DMS53 treated with DMSO at 0.1 percent for 48 hours (cell line): ENCODE measurements at regions not wholly inside any gene's neighbourhood (a gene's known extent, or its start where the extent isn't known, plus 50 kb on each side); places are given as distances from the start of the nearest gene placed in this dataset.

Experiments used
- DNase-seq: peaks from one replicate; lab custom pipeline; 2025; ENCODE audit not compliant: unreplicated experiment; lab: John Stamatoyannopoulos, UW

DNA sequence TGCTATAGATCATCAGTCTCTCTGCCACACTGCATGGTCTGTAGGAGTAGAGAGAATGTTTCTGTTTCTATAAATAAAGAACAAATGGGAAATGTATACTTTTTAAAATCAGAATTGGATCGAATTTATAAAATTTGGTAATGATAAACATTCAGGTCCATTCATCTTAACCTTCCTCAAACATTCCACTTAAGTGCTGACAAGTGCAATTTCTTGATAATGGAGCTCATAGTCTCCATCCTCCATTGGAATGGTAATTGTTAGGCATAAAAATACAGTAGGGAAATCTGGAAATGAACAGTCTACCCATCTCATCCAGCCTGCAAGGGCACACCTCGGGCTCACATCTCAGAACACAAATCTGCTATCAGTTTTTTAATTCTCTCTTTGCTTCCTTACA, 122.6 kb upstream of the PACRGL start:
- no peak for DNase-seq

GRCh38 chr4:20580907-20581306, 119.4 kb upstream of the PACRGL start:
- DNase-seq = no peak

DNA sequence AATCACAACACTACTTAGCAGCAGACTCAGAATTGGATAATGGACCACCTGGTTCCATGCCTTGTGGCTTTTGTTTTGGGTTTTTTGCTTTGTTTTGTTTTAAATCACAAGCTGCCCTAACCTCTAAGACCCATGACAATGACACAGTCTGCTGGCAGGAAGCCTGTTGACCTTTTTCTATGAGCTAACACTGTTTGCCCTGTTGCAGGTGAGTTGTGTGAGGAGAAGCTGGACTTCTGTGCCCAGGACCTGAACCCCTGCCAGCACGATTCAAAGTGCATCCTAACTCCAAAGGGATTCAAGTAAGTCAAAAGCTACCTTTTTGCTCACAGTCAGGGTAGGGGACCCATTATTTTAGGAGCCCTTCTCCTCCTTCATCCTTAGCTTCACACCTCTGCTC, 110.8 kb upstream of the PACRGL start:
- no peak for DNase-seq

DNA sequence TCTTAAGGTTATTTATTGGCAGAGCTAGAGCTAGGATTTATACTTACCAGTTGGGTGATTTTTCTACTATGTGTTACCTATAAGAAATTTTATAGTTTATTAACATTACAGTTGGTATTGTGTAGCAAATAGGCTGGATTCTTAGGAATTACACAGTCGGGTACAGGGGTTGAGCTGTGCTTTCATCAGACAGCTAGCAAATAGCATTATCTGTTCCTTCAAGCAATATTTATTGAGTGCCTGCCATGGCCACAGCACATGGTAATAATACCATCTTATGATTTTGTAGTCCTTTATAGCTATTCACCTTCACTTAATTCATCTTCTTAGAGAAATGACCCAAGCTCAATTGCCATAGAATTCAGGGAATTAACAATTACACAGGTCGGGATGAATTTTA, 109.4 kb upstream of the PACRGL start:
- DNase-seq = no peak

- no peak for DNase-seq
Measured at GRCh38 chr4:20591571-20591970, 108.7 kb upstream of the PACRGL start.

- no peak for DNase-seq
Measured at GRCh38 chr4:20592013-20592412, 108.2 kb upstream of the PACRGL start.

- DNase-seq = peak; percentile 10
Measured at GRCh38 chr4:20592663-20593062, 107.6 kb upstream of the PACRGL start.

GRCh38 chr4:20598626-20599025, 101.6 kb upstream of the PACRGL start:
- DNase-seq = no peak

DNA sequence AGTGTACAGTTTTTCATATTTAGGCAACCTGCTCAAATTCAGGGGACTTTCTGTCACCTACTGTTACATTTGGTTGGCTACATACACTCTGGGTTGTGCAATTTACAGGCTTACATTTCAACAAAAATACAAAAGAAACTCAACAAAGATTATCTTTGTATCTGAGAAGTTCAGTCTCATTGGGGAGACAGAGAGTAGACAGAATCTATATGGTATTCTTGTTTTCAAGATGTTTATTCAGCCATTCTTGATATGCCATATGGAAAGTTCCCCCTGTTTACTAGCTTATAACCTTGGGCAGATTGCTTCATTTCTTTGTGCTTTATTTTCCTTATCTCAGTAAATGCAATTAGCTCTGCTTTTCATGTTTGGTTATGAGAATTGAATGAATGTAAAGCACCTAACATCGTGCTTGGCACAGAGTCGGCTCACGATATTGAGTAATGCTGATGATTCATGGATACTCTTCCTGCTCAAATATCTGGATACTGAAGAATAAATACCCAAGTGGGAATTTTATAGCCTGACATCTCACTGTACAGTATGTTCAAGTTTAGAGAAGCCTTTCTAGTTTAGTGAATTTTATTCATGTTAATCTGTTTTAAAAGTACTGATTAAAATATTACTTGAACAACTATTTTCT, 96.5 kb upstream of the PACRGL start:
- no peak for DNase-seq

DNA sequence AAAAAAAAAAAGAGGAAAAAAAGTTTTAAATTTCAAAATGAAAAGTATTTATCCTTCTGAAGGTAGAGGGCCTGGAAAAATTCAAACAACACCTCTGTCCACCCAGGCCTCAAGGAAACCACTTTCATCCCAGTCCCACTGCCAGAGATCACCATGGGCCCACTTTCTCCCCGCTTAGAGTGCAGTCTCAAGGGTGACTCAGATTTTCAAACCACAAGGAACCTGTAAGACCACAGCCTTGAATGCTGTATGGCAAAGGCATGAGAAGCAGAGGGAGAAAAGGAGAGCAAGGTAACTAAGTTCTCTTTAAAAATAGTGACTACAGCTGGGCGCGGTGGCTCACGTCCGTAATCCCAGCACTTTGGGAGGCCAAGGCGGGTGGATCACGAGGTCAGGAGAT, 87.9 kb upstream of the PACRGL start:
- no peak for DNase-seq

- no peak for DNase-seq
Measured at GRCh38 chr4:20614816-20615215, 85.4 kb upstream of the PACRGL start.

DNA sequence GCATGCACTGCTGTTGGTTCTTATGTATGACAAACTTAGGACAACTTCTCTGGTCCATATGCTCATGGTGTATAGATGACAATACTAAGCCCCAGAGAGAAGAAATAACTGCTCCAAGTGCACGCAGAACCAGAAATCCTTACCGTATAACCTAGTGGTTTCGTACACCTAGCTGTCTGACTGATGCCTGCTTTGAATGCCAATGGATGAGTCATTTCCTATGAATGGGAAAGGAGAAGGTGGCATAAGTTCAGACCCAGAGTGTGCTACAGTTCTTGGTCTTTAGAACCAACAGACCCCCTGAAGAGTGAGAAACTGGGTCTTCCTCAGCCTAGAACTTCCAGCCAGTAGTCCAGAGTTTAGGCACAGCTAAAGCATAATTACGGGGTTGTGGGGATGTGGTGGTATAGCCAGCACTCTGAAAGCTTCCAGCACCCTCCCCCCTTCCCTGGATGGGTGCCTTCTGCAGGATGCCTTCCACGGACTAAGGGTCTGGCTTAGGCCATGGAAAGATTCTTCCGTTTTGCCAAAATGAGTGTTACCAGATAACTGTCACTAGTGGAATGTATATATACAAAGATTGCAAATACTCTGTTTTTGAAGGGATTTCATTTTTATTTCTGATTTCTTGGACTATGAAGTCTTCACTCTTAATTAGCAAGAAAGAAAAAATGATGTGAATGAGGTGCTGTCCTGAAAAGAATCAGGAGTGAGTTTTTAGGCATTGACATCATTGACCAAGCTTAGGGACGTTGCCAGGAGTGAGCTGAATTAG, 84.6 kb upstream of the PACRGL start:
- DNase-seq = no peak

DNA sequence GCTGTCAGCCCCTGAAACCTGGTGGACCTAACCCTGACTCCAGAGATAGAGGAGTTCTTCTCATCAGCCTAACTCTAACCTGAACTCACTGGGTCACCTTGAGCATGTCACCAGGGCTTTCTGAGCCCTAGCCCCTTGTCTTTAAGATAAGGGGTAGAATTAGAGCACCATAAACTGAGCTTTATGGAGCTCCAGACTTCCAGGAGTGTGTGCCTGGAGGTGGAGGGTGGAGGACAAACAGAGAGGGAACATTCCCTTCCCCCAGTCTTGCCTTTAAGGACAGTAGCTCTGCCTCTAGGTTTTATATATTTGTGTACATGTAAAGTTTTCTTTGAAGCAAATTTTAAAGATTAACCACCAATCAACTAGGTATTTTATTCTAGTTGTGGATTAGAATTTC, 83.9 kb upstream of the PACRGL start:
- DNase-seq = no peak

GRCh38 chr4:20616848-20617247, 83.4 kb upstream of the PACRGL start:
- DNase-seq = no peak

DNA sequence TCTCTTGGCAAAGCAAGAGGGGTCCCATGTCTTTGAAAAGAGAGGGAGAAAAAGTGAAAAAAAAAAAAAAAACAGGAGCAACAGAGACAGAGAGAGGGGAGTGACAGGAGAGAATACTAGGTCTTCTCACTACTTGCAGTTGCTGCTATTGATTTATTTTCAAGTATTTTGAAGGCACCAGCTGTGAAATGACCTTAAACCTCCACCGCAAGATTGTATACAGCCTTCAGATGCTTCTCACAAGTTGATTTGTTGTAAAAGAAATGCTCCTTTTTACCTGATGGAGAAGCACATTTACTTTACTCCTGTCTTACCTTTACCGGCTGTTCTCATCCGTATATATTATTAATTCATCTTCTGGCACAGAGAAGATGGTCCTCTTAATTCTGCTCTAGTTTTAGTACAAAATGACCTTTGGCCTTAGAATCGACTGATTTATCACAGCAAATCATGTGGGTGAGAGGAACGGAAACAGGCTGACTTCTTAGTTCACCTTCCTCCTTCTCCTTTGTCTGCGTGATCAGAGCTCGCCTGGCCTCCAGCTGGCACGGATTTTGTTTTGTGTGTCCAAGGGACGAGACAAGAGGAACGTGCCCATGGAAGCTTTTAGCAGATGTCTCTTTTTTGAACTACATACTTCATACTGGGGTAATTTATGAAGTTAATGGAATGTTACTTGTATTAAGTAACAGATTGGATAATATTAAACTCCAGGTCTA, 82.4 kb upstream of the PACRGL start:
- no peak for DNase-seq

DNA sequence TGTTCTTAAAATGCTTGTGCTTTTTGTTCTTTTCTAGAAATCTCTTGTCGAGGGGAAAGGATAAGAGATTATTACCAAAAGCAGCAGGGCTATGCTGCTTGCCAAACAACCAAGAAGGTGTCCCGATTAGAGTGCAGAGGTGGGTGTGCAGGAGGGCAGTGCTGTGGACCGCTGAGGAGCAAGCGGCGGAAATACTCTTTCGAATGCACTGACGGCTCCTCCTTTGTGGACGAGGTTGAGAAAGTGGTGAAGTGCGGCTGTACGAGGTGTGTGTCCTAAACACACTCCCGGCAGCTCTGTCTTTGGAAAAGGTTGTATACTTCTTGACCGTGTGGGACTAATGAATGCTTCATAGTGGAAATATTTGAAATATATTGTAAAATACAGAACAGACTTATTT, 81.5 kb upstream of the PACRGL start:
- no peak for DNase-seq

DNA sequence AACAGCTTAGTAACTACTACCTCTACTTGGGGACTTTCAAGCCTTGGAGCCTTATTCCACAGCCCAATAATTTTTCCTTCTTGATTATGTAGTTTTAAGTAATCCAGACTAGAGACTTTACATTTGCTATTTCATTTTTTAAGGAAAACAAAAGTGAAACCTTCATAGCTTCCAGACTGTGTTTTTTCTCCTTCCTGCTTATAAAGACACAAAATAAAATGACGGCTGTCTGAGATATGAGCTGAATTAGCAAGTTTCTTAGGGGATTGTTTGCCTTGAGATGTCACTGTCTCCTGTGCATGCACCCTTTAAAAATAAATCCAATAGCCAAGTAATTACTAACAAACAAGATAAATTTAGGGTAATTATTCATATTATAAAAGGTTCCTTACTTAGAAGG, 78.8 kb upstream of the PACRGL start:
- DNase-seq = no peak

DNA sequence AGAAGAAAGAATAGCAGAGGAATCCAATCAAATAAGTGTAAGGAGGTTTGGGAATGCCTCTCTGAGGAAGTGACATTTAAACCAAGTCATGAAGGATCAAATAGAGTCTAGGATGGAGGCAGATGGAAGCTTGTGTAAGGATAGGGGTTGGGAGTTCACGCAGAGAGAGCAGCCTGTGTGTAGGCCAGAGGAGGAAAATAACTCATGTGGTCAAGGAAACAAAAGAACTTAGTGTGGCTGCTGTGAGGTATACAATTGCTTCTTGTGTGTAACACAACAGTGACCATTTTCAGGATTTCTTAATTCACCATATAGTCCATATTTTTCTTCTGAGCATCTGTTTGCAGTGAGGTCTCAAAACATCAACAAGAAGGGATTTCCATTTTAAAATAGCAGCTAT, 77.6 kb upstream of the PACRGL start:
- DNase-seq = no peak

DNA sequence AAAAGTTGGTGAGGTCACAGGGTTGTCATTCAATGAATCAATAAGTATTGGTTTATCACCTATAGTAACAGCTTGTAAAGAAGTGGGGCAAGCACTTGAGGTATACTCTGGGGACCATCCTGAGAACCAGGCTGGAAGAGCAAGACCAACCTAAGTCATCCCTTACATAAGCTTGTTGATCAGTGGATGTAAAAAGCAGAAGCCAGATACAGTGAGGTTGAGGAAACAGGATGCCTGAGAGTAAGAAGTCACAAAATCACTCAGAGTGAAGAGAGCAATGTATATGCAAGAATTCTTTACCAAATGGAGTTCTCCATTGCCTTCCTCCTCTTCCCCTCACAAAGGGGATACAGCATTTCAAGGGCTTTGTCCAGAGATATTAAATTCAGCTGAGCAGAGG, 76.3 kb upstream of the PACRGL start:
- DNase-seq = no peak

- no peak for DNase-seq
Measured at GRCh38 chr4:20624793-20625374, 75.4 kb upstream of the PACRGL start.

- no peak for DNase-seq
Measured at GRCh38 chr4:20625426-20625825, 74.8 kb upstream of the PACRGL start.
